ENCODE measurements at regions not wholly inside any gene's neighbourhood (a gene's known extent, or its start where the extent isn't known, plus 50 kb on each side); places are given as distances from the start of the nearest gene placed in this dataset.

GRCh38 chr17:77851921-77852320 is 106.6 kb upstream of the TNRC6C start:
- Histone ChIP-seq H3K27me3 (no peaks in the 10 kb centered on the region), H3K36me3 (no peaks in the 10 kb centered on the region), H3K27ac (no peak overlapping the region), H3K9me3 (no peaks in the 10 kb centered on the region), H3K4me1 (no peaks in the 10 kb centered on the region), H3K4me3 (no peak overlapping the region)
- DNase-seq (no peak), ATAC-seq (no peak), FAIRE-seq (no peak)
- no peak for TF ChIP-seq CTCF (IDR thresholded peaks at IDR 0.05)
- WGBS, 2 donors = 57 to 83% methylated on average over 5 of the region's 5 CpGs
- intact Hi-C loops (cut with DNase I) = no loop called here

- WGBS, 2 donors = 73 to 76% methylated on average over 16 of the region's 16 CpGs
- Histone ChIP-seq H3K27me3 (no peaks in the 10 kb centered on the region), H3K36me3 (no peaks in the 10 kb centered on the region), H3K9me3 (no peaks in the 10 kb centered on the region), H3K4me3 (no peak overlapping the region), H3K27ac (no peak overlapping the region), H3K4me1 (no peaks in the 10 kb centered on the region)
- intact Hi-C loops (cut with DNase I) = no loop called here
- no peak for ATAC-seq
- no peak for FAIRE-seq
- no peak for TF ChIP-seq CTCF (IDR thresholded peaks at IDR 0.05)
- DNase-seq = peak in 2 of 6 donors; percentile 45 to 54
Measured at GRCh38 chr17:77852731-77853130, 105.8 kb upstream of the TNRC6C start.

- no peak overlapping the region for H3K4me3 ChIP-seq
Measured at GRCh38 chr17:77853191-77853977, 105.1 kb upstream of the TNRC6C start.

GRCh38 chr17:77854083-77854758 is 104.3 kb upstream of the TNRC6C start:
- H3K4me3 ChIP-seq = no peak overlapping the region
- H3K9me3 ChIP-seq = no peaks in the 10 kb centered on the region
- no peak overlapping the region for H3K27ac ChIP-seq
- no peaks in the 10 kb centered on the region for H3K4me1 ChIP-seq
- no peaks in the 10 kb centered on the region for H3K36me3 ChIP-seq
- WGBS, 2 donors = 61% methylated on average over 10 to 14 of the region's 14 CpGs
- TF ChIP-seq CTCF (IDR thresholded peaks at IDR 0.05) = no peak
- FAIRE-seq = no peak
- no peak for ATAC-seq
- no peaks in the 10 kb centered on the region for H3K27me3 ChIP-seq
- peak in 1 of 6 donors; percentile 42 for DNase-seq
- intact Hi-C loops (cut with DNase I) = no loop called here

More at GRCh38 chr17:77853191-77853977, 105.1 kb upstream of the TNRC6C start:
- H3K4me1 ChIP-seq = no peaks in the 10 kb centered on the region
- H3K9me3 ChIP-seq = no peaks in the 10 kb centered on the region
- FAIRE-seq (no peak), ATAC-seq (no peak), DNase-seq (peak in 1 of 6 donors; percentile 49)
- H3K27me3 ChIP-seq = no peaks in the 10 kb centered on the region
- intact Hi-C loops (cut with DNase I) = no loop called here
- H3K36me3 ChIP-seq = no peaks in the 10 kb centered on the region
- TF ChIP-seq CTCF (IDR thresholded peaks at IDR 0.05) = no peak
- 72 to 75% methylated on average over 19 to 20 of the region's 20 CpGs for WGBS, 2 donors
- no peak overlapping the region for H3K27ac ChIP-seq

Measured in pancreas (tissue), 10 donors.